Kidney (tissue), 13 donors: ENCODE measurements at regions not wholly inside any gene's neighbourhood (a gene's known extent, or its start where the extent isn't known, plus 50 kb on each side); places are given as distances from the start of the nearest gene placed in this dataset.

Experiments
- DNase-seq, 5 donors: peaks; one replicate each; pipeline ENCODE4 v3.0.0-alpha.2; 2013 to 2020
- FAIRE-seq: peaks from 2 replicates; lab custom pipeline; 2012; peaks lifted over from hg19 to GRCh38; lab: Jason Lieb, UNC
- H3K27ac ChIP-seq, 2 donors: one replicate each; pipeline ENCODE4 v1.7.0; 2013; ENCODE audit warnings: low read depth in 2 of 2, low read length in 2 of 2, inconsistent platforms in 1 of 2
- H3K27me3 ChIP-seq: one replicate; pipeline ENCODE4 v1.7.1; 2013; ENCODE audit warnings: low read length, inconsistent platforms; ENCODE audit not compliant: control insufficient read depth, insufficient read depth
- H3K36me3 ChIP-seq, 3 donors: one replicate each; pipeline versions ENCODE4 v1.7.0 to v1.7.1; 2013; ENCODE audit warnings: low read length in 3 of 3, control low read depth in 1 of 3, inconsistent platforms in 1 of 3; ENCODE audit not compliant: insufficient read depth in 3 of 3, control insufficient read depth in 2 of 3
- H3K4me1 ChIP-seq, 3 donors: one replicate each; pipeline versions ENCODE4 v1.7.0 to v1.7.1; 2013; ENCODE audit warnings: low read length in 3 of 3, inconsistent platforms in 1 of 3, low read depth in 1 of 3; ENCODE audit not compliant: control insufficient read depth in 2 of 3, insufficient read depth in 2 of 3
- H3K4me3 ChIP-seq, 3 donors: one replicate each; pipeline versions ENCODE4 v1.7.0 to v1.8.1; 2013; ENCODE audit warnings: low read length in 3 of 3, control low read depth in 1 of 3, inconsistent platforms in 1 of 3
- H3K9ac ChIP-seq, 3 donors: one replicate each; pipeline versions ENCODE4 v1.7.0 to v1.7.1; 2013; ENCODE audit warnings: low read length in 3 of 3, control low read depth in 1 of 3, inconsistent platforms in 1 of 3
- H3K9me3 ChIP-seq, 3 donors: one replicate each; pipeline versions ENCODE4 v1.7.0 to v1.7.1; 2013; ENCODE audit warnings: low read length in 3 of 3, control low read depth in 1 of 3, inconsistent platforms in 1 of 3; ENCODE audit not compliant: control insufficient read depth in 2 of 3, insufficient read depth in 1 of 3
- CTCF ChIP-seq: IDR thresholded peaks from 3 replicates; pipeline ENCODE4 v1.5.1; 2012; ENCODE audit warnings: mild to moderate bottlenecking, moderate library complexity, borderline replicate concordance; ENCODE audit not compliant: insufficient read depth; ENCODE audit errors: extremely low read depth
- intact Hi-C: fragments of 100-400 bp; cut with DNase I; formaldehyde crosslinking; loops from one replicate; pipeline ENCODE4 v1.11.1; 2022
- donor health status: control.
- donor health status: control.
- donor health status: control.
- donor health status: control.
- donor health status: control.
- donor health status: DM: yes; HTN: yes; CAD: no.
- donor health status: Normal renal cell carcinoma (clear cell type).

GRCh38 chr3:40852712-40853111, 328.0 kb downstream of the ZNF621 start:
- no peak for TF ChIP-seq CTCF
- intact Hi-C loops = no loop called here
- FAIRE-seq = no peak

GRCh38 chr3:40853474-40853873, 328.7 kb downstream of the ZNF621 start:
- no peak for TF ChIP-seq CTCF
- no peak overlapping the region for H3K9ac ChIP-seq
- no peaks in the 10 kb centered on the region for H3K36me3 ChIP-seq
- intact Hi-C loops = no loop called here
- no peak for DNase-seq
- H3K9me3 ChIP-seq = no peaks in the 10 kb centered on the region
- H3K4me3 ChIP-seq = no peak overlapping the region
- no peaks in the 10 kb centered on the region for H3K27me3 ChIP-seq
- FAIRE-seq = no peak
- H3K27ac ChIP-seq = no peak overlapping the region
- H3K4me1 ChIP-seq = no peaks in the 10 kb centered on the region

More at GRCh38 chr3:40852712-40853111, 328.0 kb downstream of the ZNF621 start:
- no peaks in the 10 kb centered on the region for H3K36me3 ChIP-seq
- H3K9me3 ChIP-seq = no peaks in the 10 kb centered on the region
- no peak overlapping the region for H3K27ac ChIP-seq
- H3K27me3 ChIP-seq = no peaks in the 10 kb centered on the region
- no peaks in the 10 kb centered on the region for H3K4me1 ChIP-seq
- no peak overlapping the region for H3K4me3 ChIP-seq
- H3K9ac ChIP-seq = no peak overlapping the region
- no peak for DNase-seq

GRCh38 chr3:40855871-40856270, 331.1 kb downstream of the ZNF621 start:
- no peak overlapping the region for H3K9ac ChIP-seq
- DNase-seq (no peak), FAIRE-seq (no peak)
- no peaks in the 10 kb centered on the region for H3K36me3 ChIP-seq
- no peaks in the 10 kb centered on the region for H3K4me1 ChIP-seq
- no peak overlapping the region for H3K27ac ChIP-seq
- no peak overlapping the region for H3K4me3 ChIP-seq
- TF ChIP-seq CTCF = no peak
- H3K9me3 ChIP-seq = no peaks in the 10 kb centered on the region
- H3K27me3 ChIP-seq = no peaks in the 10 kb centered on the region
- intact Hi-C loops = no loop called here
